ENCODE measurements at regions not wholly inside any gene's neighbourhood (a gene's known extent, or its start where the extent isn't known, plus 50 kb on each side); places are given as distances from the start of the nearest gene placed in this dataset.

DNA sequence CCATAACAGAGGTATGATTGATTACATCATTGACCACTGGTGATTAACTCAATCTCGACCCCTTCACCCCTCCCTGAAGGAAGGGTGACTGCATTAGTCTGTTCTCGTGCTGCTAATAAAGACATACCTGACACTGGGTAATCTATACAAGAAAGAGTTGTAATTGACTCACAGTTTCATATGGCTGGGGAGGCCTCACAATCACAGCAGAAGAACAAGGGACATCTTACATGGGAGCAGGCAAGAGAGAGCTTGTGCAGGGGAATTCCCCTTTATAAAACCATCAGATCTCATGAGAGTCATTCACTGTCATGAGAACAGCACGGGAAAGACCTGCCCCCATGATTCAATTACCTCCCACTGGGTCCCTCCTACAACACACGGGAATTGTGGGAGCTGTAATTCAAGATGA lies 55.9 kb upstream of the TMCC3 start:
- no peak for DNase-seq

DNA sequence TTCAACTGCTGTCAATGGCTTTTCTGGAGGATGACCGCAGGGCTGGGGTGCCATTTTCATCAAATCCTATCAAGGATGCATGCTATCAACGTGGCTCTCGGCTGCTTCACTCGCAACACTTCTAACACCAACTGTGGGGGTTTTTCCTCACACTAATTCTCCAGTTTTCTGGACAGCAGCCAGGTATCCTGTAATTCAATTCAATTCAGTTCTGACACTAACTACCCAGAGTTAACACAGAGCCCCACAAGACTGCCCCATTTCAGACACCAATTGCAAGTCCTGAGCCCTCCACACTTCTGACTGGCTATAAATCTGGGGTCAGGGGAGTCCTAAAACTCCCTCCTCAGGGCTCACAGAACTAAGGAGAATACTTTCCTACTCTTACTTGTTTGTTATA lies 55.3 kb upstream of the TMCC3 start:
- no peak for DNase-seq

DNA sequence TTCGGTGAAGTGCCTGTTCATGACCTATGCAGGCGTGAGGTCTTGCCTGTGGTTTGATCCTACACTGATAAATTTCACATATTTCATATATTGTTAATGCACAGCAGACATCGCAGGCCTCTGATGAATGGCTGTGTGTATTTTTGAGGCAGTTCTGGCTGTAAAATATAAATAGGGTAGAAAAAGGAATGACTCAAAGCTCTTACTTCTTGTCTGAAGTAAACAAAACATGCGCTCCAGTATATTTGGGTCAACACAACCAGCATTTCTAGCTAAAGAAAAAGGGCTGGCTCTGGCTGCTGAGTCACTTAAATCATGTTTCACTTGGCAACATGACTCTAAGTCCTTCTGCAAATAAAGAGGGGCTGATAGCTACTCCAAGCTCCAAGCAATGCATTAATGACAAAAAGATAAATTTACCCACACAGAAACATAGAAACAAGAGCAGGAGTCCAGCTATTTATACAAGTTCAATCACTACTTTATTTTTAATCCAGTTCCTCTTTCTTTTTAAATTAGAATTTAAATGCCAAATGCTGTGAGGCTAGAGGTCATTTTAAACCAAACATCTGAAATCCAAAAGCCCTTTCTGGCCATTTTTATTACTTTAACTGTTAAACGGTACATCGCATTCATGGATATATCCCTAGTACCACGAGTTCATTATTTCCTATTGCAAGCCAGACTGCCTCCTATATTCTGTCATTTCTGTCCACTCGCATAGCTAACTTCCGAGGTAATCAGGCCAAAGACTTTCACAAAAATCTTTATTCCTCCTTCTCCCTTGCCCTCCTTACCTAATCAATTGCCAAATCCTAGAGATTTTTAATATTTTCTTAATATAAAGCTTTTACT lies 54.3 kb upstream of the TMCC3 start:
- DNase-seq, result peak; percentile 19

DNA sequence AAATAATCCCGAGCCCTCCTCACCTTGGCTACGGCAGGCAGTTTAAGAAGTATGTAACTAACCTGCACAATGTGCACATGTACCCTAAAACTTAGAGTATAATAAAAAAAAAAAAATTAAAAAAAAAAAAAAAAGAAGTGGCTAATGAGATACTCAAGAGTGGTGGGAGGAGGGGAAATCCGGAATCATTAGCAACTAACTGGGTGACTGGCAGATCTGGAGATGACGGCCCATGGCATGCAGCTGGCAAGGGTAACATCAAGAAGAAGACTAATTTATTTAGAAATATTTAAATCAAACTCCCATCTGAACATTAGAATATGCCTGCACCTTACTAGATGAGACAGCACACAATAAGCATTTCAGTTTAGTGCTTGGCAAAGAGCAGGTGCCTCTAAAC lies 52.3 kb upstream of the TMCC3 start:
- peak; percentile 36 for DNase-seq

DNA sequence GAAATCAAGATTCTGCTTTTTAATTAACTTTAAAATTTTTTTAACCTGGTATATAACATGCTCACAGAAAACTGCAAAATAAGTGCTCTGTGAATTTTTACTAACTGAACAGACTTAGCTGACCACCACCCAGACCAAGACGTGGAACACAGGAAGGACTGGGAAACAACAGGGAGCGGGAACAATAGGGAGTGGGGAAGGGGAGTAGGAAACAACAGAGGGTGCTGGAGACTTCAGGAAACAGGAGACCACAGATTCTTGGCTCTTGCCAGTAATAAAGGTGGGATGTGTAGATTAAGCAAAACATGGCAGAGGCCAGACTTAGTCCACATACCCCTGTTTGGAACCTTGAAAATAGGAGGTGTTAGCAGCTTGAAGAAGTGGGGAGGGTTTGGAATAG lies 51.4 kb upstream of the TMCC3 start:
- DNase-seq, result no peak

DNA sequence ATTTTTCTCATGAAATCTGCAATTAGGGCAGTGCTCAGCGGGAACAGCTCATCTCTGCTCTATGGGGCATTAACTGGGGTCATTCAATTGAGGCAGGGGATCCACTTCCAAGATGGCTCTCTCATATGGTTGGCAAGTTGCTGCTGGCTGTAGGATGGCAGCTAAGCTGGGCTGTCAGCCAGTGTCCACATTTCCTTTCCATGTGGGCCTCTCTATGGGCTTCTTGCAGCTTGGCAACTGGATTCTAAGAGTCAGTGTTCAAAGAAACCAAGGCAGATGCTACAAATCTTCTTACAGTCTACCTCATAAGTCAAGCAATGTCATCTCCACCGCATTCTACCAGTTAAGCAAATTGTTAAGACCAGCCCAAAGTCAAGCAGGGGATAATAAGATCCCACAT lies 50.3 kb upstream of the TMCC3 start:
- no peak for DNase-seq
